ENCODE measurements at regions not wholly inside any gene's neighbourhood (a gene's known extent, or its start where the extent isn't known, plus 50 kb on each side); places are given as distances from the start of the nearest gene placed in this dataset.

DNA sequence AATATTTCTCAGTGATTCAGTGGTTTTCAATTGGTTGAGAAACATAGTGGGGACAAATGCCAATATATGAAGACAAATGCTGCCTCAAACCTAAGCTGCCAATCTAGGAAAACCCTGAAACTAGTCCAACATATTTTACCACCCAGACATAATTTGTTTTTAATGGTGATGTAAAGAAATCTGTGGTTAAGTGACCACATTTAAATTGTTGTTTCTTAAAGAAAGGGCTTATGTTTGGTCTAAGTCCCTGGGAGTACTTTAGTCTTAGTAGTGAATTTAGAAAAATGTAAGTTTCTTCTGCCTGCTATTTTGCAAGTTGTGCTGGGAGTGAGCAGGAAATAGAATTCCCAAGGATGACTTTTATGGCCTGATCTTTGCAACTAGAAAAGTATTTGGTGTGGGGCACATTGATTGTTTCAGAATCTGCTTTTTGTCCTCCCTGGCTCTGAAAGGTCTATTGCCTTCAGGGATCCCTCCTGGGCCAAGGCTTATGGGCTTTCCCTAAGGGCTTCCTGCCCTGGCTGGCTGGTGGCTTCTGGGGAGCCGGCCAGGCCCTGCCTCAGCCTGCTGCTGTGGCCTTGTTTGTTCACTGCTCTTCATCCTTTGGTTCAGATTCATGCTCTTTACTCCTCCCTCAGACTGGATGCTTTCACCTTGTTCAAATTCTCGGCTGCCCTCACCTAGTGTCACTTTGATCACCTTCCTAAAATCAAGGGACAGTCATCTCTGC, 169.8 kb upstream of the JADE1 start:
- peak overlapping the region; percentile 83 for H3K27ac Mint-ChIP-seq (ENCODE audit: unreplicated experiment)
- peaks cover 32% of the 10 kb centered on the region for H3K4me1 Mint-ChIP-seq (ENCODE audit: low read depth)
- TF ChIP-seq, protein P1, sequence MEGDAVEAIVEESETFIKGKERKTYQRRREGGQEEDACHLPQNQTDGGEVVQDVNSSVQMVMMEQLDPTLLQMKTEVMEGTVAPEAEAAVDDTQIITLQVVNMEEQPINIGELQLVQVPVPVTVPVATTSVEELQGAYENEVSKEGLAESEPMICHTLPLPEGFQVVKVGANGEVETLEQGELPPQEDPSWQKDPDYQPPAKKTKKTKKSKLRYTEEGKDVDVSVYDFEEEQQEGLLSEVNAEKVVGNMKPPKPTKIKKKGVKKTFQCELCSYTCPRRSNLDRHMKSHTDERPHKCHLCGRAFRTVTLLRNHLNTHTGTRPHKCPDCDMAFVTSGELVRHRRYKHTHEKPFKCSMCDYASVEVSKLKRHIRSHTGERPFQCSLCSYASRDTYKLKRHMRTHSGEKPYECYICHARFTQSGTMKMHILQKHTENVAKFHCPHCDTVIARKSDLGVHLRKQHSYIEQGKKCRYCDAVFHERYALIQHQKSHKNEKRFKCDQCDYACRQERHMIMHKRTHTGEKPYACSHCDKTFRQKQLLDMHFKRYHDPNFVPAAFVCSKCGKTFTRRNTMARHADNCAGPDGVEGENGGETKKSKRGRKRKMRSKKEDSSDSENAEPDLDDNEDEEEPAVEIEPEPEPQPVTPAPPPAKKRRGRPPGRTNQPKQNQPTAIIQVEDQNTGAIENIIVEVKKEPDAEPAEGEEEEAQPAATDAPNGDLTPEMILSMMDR (IDR thresholded peaks at IDR 0.05): no peak
- H3K27me3 Mint-ChIP-seq (ENCODE audit: low read depth): no peaks in the 10 kb centered on the region
- no peak for DNase-seq (ENCODE audit: low spot score)
- H3K36me3 Mint-ChIP-seq (ENCODE audit: low read depth): no peaks in the 10 kb centered on the region
- H3K9me3 Mint-ChIP-seq (ENCODE audit: low read depth): no peaks in the 10 kb centered on the region
- no peak overlapping the region for H3K4me3 Mint-ChIP-seq (ENCODE audit: unreplicated experiment)

DNA sequence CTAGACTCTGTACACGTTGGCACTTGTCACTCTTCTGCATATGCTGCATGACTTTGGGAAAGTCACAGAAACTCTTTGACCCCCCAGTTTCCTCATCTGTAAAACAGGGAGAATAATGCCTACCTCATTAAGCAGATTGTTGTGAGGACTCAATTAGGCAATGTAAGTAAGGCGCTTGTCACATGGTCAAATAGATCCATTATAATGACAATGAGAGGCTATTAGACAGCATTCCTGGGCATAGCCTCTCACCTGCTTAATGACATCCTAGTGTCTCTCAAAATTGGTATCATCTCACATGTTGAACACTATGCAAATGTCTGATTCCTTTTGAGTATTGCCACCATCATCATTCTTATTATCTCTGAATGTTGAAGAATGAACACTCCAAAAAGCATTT, 172.6 kb upstream of the JADE1 start:
- Mint-ChIP-seq H3K36me3 (ENCODE audit: low read depth) (no peaks in the 10 kb centered on the region), H3K4me3 (ENCODE audit: unreplicated experiment) (no peak overlapping the region), H3K27ac (ENCODE audit: unreplicated experiment) (no peak overlapping the region), H3K27me3 (ENCODE audit: low read depth) (no peaks in the 10 kb centered on the region), H3K4me1 (ENCODE audit: low read depth) (peaks cover 36% of the 10 kb centered on the region), H3K9me3 (ENCODE audit: low read depth) (no peaks in the 10 kb centered on the region)
- no peak for DNase-seq (ENCODE audit: low spot score)
- TF ChIP-seq, protein P1 (IDR thresholded peaks at IDR 0.05): no peak

DNA sequence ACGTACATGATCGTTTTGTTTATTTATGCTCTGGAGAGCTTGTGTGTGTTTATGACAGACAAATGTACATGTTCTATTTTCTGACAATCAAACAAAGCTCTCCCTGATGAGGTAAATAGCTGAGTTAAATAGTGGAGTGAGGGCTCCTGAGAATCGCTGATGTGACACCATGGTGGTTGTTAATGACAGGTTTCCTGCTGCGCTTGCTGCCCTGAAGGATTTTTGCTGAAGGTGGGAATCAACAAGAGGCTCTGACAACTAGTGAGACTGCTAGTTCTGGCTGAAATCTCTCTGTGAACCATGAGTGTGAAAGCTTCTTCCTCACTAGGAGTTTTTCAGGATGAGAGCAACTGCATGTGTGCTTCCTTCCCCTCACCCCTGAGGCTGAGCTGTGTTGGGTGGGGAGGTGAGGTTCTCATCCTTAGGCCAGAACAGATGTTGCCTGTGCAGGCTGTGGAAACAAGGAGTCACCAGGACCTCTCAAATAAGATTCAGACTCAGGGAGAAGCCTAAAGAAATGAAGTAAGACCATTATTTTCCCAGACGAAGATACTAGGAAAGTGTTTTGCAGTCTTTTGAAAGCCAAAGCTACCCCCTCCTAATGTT, 173.4 kb upstream of the JADE1 start:
- H3K27me3 Mint-ChIP-seq (ENCODE audit: low read depth): no peaks in the 10 kb centered on the region
- H3K36me3 Mint-ChIP-seq (ENCODE audit: low read depth): no peaks in the 10 kb centered on the region
- H3K9me3 Mint-ChIP-seq (ENCODE audit: low read depth): no peaks in the 10 kb centered on the region
- no peak overlapping the region for H3K27ac Mint-ChIP-seq (ENCODE audit: unreplicated experiment)
- peaks cover 38% of the 10 kb centered on the region for H3K4me1 Mint-ChIP-seq (ENCODE audit: low read depth)
- TF ChIP-seq, protein P1 (IDR thresholded peaks at IDR 0.05): no peak
- DNase-seq (ENCODE audit: low spot score): no peak
- H3K4me3 Mint-ChIP-seq (ENCODE audit: unreplicated experiment): no peak overlapping the region

DNA sequence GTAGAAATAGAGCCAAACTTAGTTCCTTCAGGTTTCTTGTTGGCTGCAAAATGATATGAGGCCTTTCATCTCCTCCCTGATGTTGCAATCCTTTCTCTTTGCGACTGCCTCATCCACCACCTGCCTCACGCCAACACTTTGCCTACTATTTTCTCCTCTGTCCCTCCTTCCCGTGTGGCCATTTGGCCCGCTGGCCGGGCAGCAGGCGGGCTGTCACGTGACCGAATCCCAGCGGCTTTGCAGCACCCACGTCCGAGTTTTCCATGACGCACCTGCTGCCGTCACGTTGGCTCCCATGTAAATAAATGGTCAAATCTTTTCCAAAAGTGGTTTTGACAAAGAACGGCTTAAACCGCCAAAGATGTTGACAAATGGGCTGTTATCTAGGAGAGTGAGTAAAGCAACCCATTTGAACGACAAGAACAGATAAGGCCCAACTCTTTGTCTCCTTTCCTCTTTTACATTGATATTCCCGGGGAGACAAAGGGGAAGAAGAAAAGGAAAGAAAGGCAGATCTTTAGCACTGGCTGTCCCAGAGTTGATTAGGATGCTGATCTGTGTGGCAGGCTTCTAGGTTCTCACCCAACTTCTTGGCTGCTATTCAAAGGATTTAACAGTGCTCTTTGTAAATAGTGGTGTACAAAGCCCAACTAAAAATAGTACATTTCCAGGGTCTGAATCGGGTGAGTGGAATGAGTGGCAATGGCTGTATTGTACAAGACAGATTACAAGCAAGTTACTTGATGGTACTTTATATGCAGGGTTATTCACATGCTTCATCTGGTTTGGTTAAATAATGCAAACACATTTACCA, 174.2 kb upstream of the JADE1 start:
- Mint-ChIP-seq H3K4me1 (ENCODE audit: low read depth) (peaks cover 44% of the 10 kb centered on the region), H3K27ac (ENCODE audit: unreplicated experiment) (no peak overlapping the region), H3K36me3 (ENCODE audit: low read depth) (no peaks in the 10 kb centered on the region)

DNA sequence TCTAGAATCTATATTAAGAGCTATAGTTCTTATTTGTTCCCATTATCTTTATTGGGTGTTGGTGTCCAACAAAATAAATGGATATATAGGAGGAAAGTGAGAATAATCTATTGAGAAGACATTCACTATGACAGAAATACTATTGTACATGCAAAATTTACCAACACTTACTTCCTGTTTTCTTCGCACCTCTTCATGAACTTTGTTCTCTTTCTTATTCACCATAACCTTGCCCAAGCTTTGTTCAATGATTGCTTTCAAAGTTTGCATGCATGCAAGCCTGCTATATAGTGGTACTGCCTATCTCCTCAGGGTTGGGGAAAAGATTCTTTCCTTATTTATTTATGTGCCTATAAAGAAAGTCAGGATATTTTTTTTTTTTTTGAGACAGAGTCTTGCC, 176.4 kb upstream of the JADE1 start:
- Mint-ChIP-seq H3K36me3 (ENCODE audit: low read depth) (no peaks in the 10 kb centered on the region), H3K27me3 (ENCODE audit: low read depth) (no peaks in the 10 kb centered on the region), H3K4me1 (ENCODE audit: low read depth) (peaks cover 29% of the 10 kb centered on the region), H3K4me3 (ENCODE audit: unreplicated experiment) (no peak overlapping the region), H3K9me3 (ENCODE audit: low read depth) (no peaks in the 10 kb centered on the region), H3K27ac (ENCODE audit: unreplicated experiment) (no peak overlapping the region)
- no peak for DNase-seq (ENCODE audit: low spot score)
- TF ChIP-seq, protein P1 (IDR thresholded peaks at IDR 0.05): no peak

More for the DNA sequence above, 174.2 kb upstream of the JADE1 start:
- no peaks in the 10 kb centered on the region for H3K9me3 Mint-ChIP-seq (ENCODE audit: low read depth)
- no peaks in the 10 kb centered on the region for H3K27me3 Mint-ChIP-seq (ENCODE audit: low read depth)
- TF ChIP-seq, protein P1 (IDR thresholded peaks at IDR 0.05): no peak
- no peak overlapping the region for H3K4me3 Mint-ChIP-seq (ENCODE audit: unreplicated experiment)
- DNase-seq (ENCODE audit: low spot score): no peak
